Choroid plexus epithelial cell (primary cell): ENCODE measurements at regions not wholly inside any gene's neighbourhood (a gene's known extent, or its start where the extent isn't known, plus 50 kb on each side); places are given as distances from the start of the nearest gene placed in this dataset.

Experiments used
- DNase-seq: peaks from one replicate; pipeline ENCODE4 v3.0.0-alpha.2; 2010; ENCODE audit warnings: low read depth
- H3K4me3 ChIP-seq: 2 replicates; pipeline ENCODE4 v1.5.1; 2011; ENCODE audit warnings: low read depth, mild to moderate bottlenecking, control low read depth, low read length, moderate library complexity
- CTCF ChIP-seq: conservative IDR thresholded peaks from 2 replicates; pipeline ENCODE4 v1.5.1; 2011; ENCODE audit warnings: low read depth, mild to moderate bottlenecking, control low read depth, inconsistent platforms, low read length, moderate library complexity

GRCh38 chr4:155008389-155008788 lies 200.0 kb upstream of the NPY2R start:
- no peak for TF ChIP-seq CTCF
- no peak overlapping the region for H3K4me3 ChIP-seq
- no peak for DNase-seq

DNA sequence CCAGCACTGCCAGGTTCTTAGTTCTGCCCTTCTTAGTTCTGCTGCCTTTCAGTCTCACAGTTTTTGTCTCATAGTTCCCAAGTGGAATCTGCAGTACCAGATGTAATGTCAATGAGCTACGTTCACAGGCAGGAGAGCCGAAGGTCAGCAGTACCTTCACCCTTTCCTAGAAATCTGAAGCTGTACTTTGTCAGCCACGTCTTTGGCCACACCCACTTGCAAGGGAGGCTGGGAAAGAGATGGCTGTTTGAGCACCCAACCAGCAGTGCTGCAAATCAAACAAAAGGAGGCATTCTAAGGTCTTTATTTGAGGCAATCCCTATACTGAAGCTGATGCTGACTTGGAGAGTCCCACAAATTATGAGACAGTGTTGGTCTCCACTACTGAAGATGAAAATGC lies 199.1 kb upstream of the NPY2R start:
- TF ChIP-seq CTCF, result no peak
- no peak for DNase-seq
- H3K4me3 ChIP-seq, result no peak overlapping the region

DNA sequence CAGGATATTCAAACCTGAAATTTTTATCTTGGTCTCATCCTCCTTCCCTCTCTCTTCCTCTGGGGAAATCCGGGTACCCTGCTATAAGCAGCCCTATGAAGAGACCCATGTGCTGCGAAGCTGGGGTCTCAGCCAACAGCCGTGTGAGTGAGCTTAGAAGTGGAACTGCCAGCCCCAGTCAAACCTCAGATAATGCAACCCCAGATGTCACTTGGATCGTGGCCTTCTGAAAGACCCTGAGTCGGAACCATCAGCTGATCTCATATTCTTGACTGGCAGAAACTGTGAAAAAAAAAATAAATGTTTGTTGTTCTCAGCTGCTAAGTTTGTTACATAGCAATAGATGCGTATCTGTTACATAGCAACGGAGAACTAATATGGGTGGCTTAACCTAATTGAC lies 198.1 kb upstream of the NPY2R start:
- no peak for TF ChIP-seq CTCF
- no peak for DNase-seq
- H3K4me3 ChIP-seq, result no peak overlapping the region

- no peak for TF ChIP-seq CTCF
- no peak overlapping the region for H3K4me3 ChIP-seq
- DNase-seq, result no peak
These were observed 197.2 kb upstream of the NPY2R start for GRCh38 chr4:155011163-155011780.

- H3K4me3 ChIP-seq, result no peak overlapping the region
- no peak for TF ChIP-seq CTCF
- DNase-seq, result no peak
These were observed 196.0 kb upstream of the NPY2R start for GRCh38 chr4:155012469-155012868.

- H3K4me3 ChIP-seq, result no peak overlapping the region
- DNase-seq, result no peak
- TF ChIP-seq CTCF, result no peak
These were observed 191.0 kb upstream of the NPY2R start for GRCh38 chr4:155017426-155017825.

DNA sequence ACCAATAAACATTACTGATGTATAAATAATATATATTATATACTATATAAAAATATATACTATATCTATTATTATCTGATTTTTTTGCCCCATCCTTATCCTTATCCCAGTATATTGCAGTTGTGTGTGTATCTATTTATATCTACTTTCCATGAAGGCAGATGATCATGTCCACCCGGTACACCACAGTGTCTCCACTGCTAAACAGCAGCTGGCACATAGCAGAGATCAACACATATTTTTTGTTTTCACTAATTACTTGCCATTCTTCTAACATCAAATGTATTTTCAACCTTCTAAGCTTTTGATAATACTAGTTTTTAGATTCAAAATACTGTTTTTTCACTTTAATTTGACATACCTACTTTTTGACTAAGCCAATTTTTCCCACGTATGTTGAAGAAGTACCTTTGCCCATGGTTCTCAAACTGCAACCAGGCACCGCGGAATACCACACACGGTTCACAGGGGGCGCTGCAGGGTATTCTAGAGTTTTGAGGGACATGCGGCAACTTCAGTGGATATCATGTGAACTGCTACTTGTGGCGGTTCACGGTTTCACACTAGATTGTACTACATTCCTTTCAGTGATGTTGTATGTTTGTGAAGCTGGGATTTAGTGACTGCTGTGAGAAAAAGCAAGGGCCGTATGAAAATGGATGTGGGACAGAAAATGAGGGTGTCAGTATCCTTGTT lies 182.5 kb upstream of the NPY2R start:
- TF ChIP-seq CTCF, result peak; percentile 65
- peak; percentile 52 for DNase-seq
- H3K4me3 ChIP-seq, result no peak overlapping the region
